Astrocyte of the cerebellum (primary cell): ENCODE measurements at regions not wholly inside any gene's neighbourhood (a gene's known extent, or its start where the extent isn't known, plus 50 kb on each side); places are given as distances from the start of the nearest gene placed in this dataset.
"Not testable (repeated sequence)": the region's sequence is repeated elsewhere in the genome, so short reads cannot be mapped to it uniquely, and the experiment has no call there.

Source experiments
- DNase-seq: peaks from one replicate; pipeline ENCODE4 v3.0.0-alpha.2; 2011; ENCODE audit warnings: low read depth
- H3K4me3 ChIP-seq: 2 replicates; pipeline ENCODE4 v1.5.1; 2011; ENCODE audit warnings: mild to moderate bottlenecking, low read depth, low read length, moderate library complexity
- in situ Hi-C: cut with HindIII; loops from 2 replicates; pipeline ENCODE4 v1.10.0; 2017; ENCODE audit warnings: low sequenced_read_pairs
- TF ChIP-seq, protein P1 (sequence below): IDR thresholded peaks from 2 replicates; pipeline ENCODE4 v1.5.1; 2012; ENCODE audit warnings: low read length, low read depth, moderate library complexity, mild to moderate bottlenecking; ENCODE audit errors: missing control alignments

DNA sequence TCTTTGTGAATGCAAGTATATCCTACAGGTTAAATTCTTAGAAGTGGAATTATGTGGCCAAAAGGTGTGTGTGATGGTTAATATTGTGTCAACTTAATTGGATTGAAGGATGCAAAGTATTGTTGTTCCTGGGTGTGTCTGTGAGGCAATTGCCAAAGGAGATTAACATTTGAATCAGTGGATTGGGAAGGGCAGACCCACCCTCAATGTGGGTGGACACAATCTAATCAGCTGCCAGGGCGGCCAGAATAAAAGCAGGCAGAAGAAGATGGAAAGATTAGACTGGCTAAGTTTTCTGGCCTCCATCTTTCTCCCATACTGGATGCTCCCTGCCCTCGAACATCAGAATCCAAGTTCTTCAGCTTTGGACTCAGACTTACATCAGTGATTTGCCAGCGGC lies 76.2 kb upstream of the GBA3 start:
- in situ Hi-C loops = no loop called here
- no peak for DNase-seq
- no peak overlapping the region for H3K4me3 ChIP-seq
- TF ChIP-seq, protein P1, sequence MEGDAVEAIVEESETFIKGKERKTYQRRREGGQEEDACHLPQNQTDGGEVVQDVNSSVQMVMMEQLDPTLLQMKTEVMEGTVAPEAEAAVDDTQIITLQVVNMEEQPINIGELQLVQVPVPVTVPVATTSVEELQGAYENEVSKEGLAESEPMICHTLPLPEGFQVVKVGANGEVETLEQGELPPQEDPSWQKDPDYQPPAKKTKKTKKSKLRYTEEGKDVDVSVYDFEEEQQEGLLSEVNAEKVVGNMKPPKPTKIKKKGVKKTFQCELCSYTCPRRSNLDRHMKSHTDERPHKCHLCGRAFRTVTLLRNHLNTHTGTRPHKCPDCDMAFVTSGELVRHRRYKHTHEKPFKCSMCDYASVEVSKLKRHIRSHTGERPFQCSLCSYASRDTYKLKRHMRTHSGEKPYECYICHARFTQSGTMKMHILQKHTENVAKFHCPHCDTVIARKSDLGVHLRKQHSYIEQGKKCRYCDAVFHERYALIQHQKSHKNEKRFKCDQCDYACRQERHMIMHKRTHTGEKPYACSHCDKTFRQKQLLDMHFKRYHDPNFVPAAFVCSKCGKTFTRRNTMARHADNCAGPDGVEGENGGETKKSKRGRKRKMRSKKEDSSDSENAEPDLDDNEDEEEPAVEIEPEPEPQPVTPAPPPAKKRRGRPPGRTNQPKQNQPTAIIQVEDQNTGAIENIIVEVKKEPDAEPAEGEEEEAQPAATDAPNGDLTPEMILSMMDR = no peak

DNA sequence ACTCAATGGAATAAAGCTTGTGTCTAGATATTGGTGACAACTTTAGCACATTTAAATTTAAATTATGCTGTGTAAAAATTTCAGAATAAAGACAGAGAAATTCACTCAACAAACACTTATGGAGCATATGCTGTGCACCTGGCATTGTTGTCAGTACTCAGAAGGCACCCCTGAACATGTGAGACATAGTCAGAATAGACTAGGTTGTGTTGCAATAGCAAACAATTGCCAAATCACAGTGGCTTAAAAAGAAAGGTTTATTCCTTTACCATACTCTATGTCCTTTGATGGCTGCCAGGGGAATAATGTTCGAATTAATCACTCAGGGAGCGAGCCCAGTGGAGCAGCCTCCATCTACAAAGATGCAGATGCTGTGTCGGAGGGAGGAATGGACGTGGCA lies 72.6 kb upstream of the GBA3 start:
- in situ Hi-C loops, H3K4me3 ChIP-seq, DNase-seq: not testable (repeated sequence)

DNA sequence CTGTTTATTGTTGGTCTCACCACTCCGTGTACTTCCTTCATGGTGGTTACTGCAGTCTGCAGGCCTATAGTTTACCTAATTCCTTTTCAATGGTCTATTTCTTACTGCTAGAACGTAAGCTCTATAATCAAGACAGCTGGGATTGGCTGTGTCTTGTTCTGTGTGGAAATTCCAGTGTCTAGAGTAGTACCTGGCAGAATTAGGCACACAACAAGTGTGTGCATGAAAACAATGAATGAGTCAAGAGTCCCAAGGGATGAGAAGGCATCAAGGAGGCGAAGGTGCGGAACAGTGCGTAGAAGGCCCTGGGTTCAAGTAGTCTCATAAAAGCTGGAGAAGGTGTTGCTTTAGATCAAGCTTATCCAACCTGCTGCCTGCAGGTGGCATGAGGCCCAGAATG lies 70.8 kb upstream of the GBA3 start:
- H3K4me3 ChIP-seq, in situ Hi-C loops, DNase-seq: not testable (repeated sequence)

DNA sequence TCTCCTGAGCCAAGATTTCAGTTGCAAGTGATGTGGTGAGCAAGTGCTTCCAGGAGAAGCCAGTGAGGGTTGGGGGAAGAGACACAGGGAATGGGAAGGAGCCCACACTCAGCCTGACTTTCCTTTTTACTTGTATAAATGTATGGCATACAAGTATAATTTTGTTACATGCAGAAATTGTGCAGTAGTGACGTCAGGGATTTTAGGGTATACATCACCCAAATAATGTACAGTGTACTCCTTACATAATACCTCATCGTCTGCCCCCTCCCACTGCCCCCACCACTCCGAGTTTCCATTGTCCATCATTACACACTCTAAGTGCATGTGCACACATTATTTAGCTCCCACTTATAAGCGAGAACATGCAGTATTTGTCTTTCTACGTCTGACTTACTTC lies 68.7 kb upstream of the GBA3 start:
- DNase-seq, H3K4me3 ChIP-seq, in situ Hi-C loops: not testable (repeated sequence)

DNA sequence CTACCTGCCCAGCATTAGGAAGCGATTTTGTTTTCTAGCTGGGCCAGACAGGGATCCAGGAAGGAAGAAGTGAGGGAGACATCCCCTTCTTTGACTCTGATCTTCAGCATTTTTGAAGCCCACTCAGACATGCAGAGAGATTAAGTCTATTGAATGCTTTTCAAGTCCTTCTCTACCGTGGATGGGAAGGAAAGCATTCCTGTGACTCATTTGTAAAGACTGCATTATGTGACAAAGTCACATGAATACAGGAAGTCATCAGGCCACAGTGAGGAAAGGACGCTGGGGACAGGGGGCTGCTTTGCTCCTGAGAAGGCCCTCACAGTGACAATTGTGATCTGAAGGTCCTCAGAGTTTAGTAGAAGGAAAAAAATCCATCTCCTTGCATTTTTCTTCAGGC lies 67.4 kb upstream of the GBA3 start:
- H3K4me3 ChIP-seq = no peak overlapping the region
- in situ Hi-C loops = no loop called here
- no peak for DNase-seq
- TF ChIP-seq, protein P1 = no peak

DNA sequence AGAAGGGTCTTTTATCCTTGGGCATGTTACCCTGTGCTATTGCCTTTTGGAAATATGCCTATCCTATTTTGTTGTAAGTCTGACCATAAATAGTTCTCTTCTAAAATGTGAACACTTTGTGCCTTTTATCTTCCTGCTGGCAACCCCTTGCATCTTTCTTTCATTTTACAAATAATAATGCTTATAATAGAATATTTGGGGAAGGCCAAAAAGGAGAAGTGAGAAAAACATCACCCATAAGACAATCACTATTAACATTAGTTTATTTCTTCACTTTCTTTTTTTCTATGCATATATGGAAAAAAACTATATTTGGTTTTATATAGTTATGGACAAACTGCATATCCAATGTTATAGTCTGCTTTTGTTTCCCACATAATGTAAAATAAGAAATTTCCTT lies 64.9 kb upstream of the GBA3 start:
- DNase-seq, in situ Hi-C loops, H3K4me3 ChIP-seq: not testable (repeated sequence)

DNA sequence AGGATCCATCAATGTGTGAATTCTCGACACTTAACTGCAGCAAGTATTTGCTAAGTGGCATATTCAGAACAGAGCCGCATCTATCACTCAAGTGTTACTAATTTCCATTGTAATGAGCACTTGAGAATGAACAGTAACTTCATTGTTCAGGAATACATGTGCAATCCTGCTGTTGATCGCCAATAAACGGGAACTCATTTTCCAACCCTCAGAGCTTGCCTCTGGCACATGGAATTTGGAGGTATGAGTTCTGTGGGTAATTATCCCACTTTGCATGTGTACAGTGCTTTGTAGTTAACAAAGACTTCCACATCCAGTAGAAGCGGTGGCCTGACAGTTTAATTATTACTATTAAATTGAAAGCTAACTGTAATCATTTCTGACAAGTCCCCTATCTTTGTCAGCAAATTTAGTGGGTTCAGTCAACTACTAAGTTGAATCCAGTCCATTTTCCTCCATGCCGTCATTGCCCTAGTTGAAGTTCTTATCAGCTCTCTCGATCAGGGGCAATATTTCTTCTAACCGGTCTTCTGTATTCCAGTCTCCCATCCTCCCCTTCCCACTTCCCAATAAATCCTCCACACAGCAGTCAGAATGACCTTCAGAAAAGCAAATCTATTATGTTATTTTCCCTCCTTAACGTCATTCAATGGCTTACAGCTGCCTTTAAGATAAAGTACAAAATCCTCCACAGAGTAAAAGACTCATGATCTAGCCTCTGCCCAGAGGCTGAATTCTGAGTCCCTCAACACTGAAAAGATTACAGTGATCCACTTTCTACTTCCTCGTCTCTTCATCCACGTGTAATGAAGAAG lies 62.4 kb upstream of the GBA3 start:
- DNase-seq, H3K4me3 ChIP-seq, in situ Hi-C loops: not testable (repeated sequence)

DNA sequence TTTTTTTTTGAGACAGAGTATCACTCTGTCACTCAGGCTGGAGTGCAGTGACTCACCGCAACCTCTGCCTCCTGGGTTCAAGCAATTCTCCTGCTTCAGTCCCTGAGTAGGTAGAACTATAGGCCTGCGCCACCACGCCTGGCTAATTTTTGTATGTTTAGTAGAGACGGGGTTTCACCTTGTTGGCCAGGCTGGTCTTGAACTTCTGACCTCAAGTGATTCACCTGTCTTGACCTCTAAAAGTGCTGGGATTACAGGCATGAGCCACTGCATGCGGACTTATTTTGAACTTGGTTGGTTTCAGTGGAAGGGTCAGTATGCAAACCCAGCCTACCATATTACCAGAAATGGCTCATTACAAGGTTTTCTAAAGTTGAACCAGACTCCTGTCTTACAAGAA lies 61.6 kb upstream of the GBA3 start:
- in situ Hi-C loops, DNase-seq, H3K4me3 ChIP-seq: not testable (repeated sequence)

DNA sequence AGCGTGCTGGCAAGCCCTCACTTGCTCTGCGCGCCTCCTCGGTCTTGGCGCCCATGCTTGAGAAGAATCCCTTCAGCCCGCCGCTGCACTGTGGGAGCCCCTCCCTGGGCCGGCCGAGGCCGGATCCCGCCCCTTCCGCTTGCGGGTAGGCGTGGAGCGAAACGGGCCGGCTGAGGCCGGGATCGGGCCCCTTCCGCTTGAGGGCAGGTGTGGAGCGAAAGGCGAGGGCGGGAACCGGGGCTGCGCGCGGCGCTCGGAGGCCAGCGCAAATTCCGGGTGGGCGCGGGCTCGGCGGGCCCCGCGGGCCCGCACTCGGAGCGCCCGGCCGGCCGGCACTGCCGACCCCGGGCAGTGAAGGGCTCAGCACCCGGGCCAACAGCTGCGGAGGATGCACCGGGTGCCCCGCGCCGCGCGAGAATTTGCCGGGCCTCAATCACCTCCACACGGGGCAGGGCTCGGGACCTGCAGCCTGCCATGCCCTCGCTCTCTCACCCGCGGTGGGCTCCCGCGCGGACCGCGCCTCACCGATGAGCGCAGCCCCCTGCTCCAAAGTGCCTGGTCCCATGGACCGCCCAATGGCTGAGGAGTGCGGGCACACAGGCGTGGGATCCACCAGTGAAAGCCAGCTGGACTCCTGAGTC lies 58.1 kb upstream of the GBA3 start:
- no peak for DNase-seq
- TF ChIP-seq, protein P1 = no peak
- in situ Hi-C loops = no loop called here
- H3K4me3 ChIP-seq = no peak overlapping the region

DNA sequence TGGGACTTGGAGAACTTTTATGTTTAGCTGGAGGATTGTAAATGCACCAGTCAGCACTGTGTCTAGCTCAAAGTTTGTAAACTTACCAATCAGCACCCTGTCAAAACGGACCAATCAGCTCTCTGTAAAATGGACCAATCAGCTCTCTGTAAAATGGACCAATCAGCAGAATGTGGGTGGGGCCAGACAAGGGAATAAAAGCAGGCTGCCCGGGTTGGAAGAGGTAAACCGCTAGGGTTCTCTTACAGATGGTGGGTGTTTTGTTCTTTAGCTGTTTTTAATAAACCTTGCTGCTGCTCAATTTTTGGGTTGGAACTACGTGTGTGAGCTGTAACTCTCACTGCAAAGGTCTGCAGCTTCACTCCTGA lies 57.6 kb upstream of the GBA3 start:
- H3K4me3 ChIP-seq, DNase-seq, in situ Hi-C loops: not testable (repeated sequence)
